ENCODE measurements at regions not wholly inside any gene's neighbourhood (a gene's known extent, or its start where the extent isn't known, plus 50 kb on each side); places are given as distances from the start of the nearest gene placed in this dataset.

GRCh38 chr5:32851559-32852173 lies 140.5 kb downstream of the NPR3 start:
- TF ChIP-seq CTCF (IDR thresholded peaks at IDR 0.05): no peak
- TF ChIP-seq EP300 (IDR thresholded peaks at IDR 0.05): no peak
- TF ChIP-seq POLR2A (IDR thresholded peaks at IDR 0.05): no peak
- TF ChIP-seq POLR2AphosphoS5 (IDR thresholded peaks at IDR 0.05): no peak
